BLaER1 treated with 17β-estradiol and CSF1 and Interleukin-3, amounts not matched to agents 10 nM and 100 nM (cell line): ENCODE measurements at regions not wholly inside any gene's neighbourhood (a gene's known extent, or its start where the extent isn't known, plus 50 kb on each side); places are given as distances from the start of the nearest gene placed in this dataset.

Experiments used
- H3K27ac ChIP-seq, 11 experiments: shearing (Covaris generic); formaldehyde crosslinking; 2 replicates each; pipeline ENCODE4 v1.8.1; 2022
- H3K27me3 ChIP-seq, 11 experiments: shearing (Covaris generic); formaldehyde crosslinking; 2 replicates each; pipeline ENCODE4 v1.8.1; 2022
- H3K36me3 ChIP-seq, 11 experiments: shearing (Covaris generic); formaldehyde crosslinking; 2 replicates each; pipeline ENCODE4 v1.8.1; 2022
- H3K4me1 ChIP-seq, 10 experiments: shearing (Covaris generic); formaldehyde crosslinking; 2 replicates each; pipeline ENCODE4 v1.8.1; 2022
- H3K4me2 ChIP-seq, 11 experiments: shearing (Covaris generic); formaldehyde crosslinking; 2 replicates each; pipeline ENCODE4 v1.8.1; 2022
- H3K4me3 ChIP-seq, 10 experiments: shearing (Covaris generic); formaldehyde crosslinking; 2 replicates each; pipeline ENCODE4 v1.8.1; 2022
- H3K9ac ChIP-seq, 11 experiments: shearing (Covaris generic); formaldehyde crosslinking; 2 replicates each; pipeline ENCODE4 v1.8.1; 2022
- H3K9me3 ChIP-seq, 11 experiments: shearing (Covaris generic); formaldehyde crosslinking; replicated peaks in 1 of 11; 2 replicates each; pipeline ENCODE4 v1.8.1; 2022
- H4K20me1 ChIP-seq, 11 experiments: shearing (Covaris generic); formaldehyde crosslinking; 2 replicates each; pipeline ENCODE4 v1.8.1; 2022
- Cebpa-rat ChIP-seq, 11 experiments: shearing (Covaris generic); IDR thresholded peaks; 2 replicates each; pipeline ENCODE4 v1.8.1; 2022

DNA sequence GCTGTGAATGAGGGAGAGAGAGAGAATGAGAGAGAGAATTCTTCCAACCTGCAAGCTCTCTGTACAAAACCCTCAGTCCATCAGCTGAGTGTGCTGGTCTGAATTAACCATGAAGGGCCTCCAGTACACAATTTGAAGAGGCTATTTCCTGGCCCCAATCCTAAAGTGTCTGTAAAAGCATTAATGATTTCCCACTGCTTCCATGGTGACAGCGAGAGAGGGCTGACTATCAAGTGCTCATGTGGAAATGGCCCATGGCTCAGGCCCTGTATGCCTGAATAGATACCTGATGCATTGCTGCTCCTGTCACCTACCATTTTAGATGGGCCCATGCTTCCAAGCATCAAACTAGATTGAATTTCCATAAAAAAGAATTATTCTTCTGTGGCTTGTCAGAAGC lies 592.4 kb downstream of the KIF4B start:
- Histone ChIP-seq H3K4me2 (no peak overlapping the region), H3K4me3 (no peak overlapping the region), H3K27ac (no peak overlapping the region), H3K9me3 (no peaks in the 10 kb centered on the region), H3K36me3 (no peaks in the 10 kb centered on the region), H3K27me3 (no peaks in the 10 kb centered on the region), H3K9ac (no peak overlapping the region), H3K4me1 (no peaks in the 10 kb centered on the region), H4K20me1 (no peaks in the 10 kb centered on the region)
- no peak for TF ChIP-seq Cebpa-rat (IDR thresholded peaks at IDR 0.05)

DNA sequence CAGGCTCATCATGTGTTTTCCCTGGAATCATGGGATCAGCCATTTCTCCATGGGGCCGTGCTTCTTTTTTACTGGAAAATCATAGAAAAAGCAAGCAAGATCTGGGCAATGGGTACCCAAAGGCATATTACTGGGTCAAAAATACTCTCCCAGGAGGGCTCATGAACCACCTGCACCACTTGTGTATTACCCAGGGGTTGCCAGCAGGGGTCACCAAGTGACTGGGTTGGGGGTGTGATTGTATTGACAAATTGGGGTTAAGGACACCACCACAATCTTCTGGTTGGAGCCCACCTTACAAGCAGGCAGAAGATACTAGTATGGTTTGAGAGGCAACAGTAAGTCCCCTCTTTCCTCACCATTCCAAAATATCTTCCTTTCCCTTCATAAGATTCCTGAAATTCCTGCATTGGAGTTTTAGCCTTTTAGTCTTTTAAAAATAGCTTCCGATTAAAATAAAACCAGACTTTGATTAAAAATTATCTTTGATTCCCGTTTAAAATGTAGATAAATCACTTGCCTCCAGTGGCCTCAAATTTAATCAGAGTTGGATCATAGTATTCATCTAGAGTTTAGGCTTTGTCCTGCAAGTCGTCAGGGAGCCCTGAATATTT lies 603.3 kb downstream of the KIF4B start:
- H3K9me3 ChIP-seq, result no peaks in the 10 kb centered on the region
- H3K4me1 ChIP-seq, result no peaks in the 10 kb centered on the region
- no peak overlapping the region for H3K4me2 ChIP-seq
- H3K36me3 ChIP-seq, result no peaks in the 10 kb centered on the region
- no peak overlapping the region for H3K27ac ChIP-seq
- no peak for TF ChIP-seq Cebpa-rat (IDR thresholded peaks at IDR 0.05)
- H3K9ac ChIP-seq, result no peak overlapping the region
- H3K27me3 ChIP-seq, result no peaks in the 10 kb centered on the region
- no peak overlapping the region for H3K4me3 ChIP-seq
- H4K20me1 ChIP-seq, result no peaks in the 10 kb centered on the region

DNA sequence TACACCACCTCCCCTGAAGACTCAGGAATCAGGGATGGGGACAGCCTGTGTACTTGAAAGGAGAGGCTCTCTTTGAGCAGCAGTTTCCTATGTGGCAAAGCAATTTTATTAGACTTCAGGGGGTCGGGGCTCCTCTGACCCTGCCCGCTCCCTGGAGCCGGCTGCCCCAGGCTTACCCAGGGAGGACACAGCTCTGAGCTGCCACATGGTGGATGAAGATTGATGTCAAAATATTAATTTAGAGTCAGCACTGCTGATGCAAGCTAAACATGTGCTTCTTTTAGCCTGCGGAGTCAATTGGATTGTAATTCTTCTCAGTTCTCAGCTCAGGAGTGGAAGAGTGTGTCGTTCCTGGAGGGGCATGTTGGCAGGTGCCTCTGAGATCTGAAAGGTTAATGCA lies 606.1 kb downstream of the KIF4B start:
- Histone ChIP-seq H3K27me3 (no peaks in the 10 kb centered on the region), H3K27ac (no peak overlapping the region), H3K4me1 (no peaks in the 10 kb centered on the region), H3K36me3 (no peaks in the 10 kb centered on the region), H3K4me2 (no peak overlapping the region), H3K4me3 (no peak overlapping the region), H3K9me3 (no peaks in the 10 kb centered on the region), H3K9ac (no peak overlapping the region), H4K20me1 (no peaks in the 10 kb centered on the region)
- no peak for TF ChIP-seq Cebpa-rat (IDR thresholded peaks at IDR 0.05)

DNA sequence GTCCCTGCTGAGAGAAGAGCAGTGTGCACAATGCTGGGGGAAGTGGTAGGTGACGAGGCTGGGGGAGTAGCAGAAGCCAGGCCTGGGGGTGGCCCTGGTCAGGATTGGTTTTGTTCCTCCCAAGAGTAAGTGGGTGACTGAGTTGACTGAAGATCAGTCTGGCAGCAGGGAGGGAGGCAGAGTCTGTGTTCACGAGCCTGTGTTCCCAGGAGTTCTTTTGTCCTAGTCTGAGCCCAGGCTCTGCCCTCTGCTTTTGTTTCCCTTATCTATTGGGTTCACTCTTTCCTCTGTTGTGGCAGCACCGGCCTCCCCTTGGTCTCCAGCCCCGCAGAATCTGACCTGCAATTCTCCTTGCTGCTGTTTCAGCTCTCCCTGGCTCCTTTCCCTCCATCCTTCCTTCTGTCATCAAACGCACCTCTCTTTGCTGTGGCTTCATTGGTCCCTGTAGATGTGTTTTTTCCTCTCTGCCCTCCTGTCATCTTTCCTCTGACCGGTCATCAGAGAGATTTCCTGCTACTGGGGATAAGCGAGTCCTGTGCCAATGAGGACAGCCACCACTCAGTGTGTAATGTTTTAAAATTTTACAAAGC lies 607.4 kb downstream of the KIF4B start:
- Histone ChIP-seq H3K9me3 (no peaks in the 10 kb centered on the region), H3K4me3 (no peak overlapping the region), H3K27me3 (no peaks in the 10 kb centered on the region), H3K27ac (no peak overlapping the region), H3K4me2 (no peak overlapping the region), H3K4me1 (no peaks in the 10 kb centered on the region), H3K36me3 (no peaks in the 10 kb centered on the region), H3K9ac (no peak overlapping the region), H4K20me1 (no peaks in the 10 kb centered on the region)
- no peak for TF ChIP-seq Cebpa-rat (IDR thresholded peaks at IDR 0.05)

DNA sequence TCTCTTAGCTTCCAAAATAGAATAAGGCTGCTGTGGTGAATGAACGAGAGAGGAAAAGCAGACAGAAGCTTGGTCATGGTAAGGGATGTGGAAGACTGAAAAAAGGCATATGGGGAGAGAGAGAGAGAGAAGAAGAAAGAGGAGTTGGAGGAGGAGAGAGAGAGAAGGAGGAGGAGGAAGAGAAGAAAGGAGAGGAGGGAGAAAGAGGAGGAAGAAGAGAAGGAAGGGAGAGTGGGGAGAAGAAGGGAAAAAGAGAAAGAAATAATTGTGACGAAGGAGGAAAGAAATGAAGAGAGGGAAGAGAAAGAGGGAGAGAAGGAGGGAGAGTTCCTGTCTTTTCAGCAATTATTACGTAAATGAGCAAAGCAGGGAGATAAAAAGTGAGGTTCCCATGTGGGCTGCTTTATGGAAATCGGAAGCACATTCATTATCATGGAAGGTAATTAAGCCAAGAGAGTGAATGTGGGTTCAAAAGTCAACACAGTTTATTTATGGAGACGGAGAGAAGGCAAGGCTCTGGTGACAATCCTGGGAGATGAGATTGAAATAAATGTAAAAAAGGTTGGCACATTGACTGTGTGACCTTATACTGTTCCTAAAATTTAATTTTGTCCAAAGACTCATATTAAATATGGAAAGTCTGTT lies 611.2 kb downstream of the KIF4B start:
- Histone ChIP-seq H3K4me1 (no peaks in the 10 kb centered on the region), H3K4me3 (no peak overlapping the region), H3K9ac (no peak overlapping the region), H3K27ac (no peak overlapping the region), H3K9me3 (no peaks in the 10 kb centered on the region), H3K27me3 (no peaks in the 10 kb centered on the region), H3K36me3 (no peaks in the 10 kb centered on the region), H3K4me2 (no peak overlapping the region), H4K20me1 (no peaks in the 10 kb centered on the region)
- no peak for TF ChIP-seq Cebpa-rat (IDR thresholded peaks at IDR 0.05)

DNA sequence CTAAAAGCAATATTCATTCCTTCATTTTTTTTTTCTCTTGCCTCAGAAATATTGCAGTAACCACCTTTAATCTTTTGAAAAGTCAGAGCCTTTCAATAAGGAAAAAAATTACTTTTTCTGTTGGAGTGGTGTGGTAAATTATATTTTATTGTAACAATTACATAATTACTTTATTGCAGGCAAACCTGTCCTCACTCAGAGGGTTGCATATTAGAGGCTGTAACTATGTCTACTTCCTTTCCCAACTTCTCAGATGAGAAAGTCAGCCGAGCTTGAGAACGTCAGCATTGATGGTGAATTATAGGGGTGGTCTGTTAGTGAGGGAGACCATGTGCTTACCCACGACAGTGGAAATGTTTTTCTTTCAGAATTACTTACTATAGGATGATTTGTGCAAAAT lies 611.8 kb downstream of the KIF4B start:
- Histone ChIP-seq H3K9ac (no peak overlapping the region), H3K36me3 (no peaks in the 10 kb centered on the region), H3K27me3 (no peaks in the 10 kb centered on the region), H3K9me3 (no peaks in the 10 kb centered on the region), H3K4me2 (no peak overlapping the region), H3K4me3 (no peak overlapping the region), H3K27ac (no peak overlapping the region), H3K4me1 (no peaks in the 10 kb centered on the region), H4K20me1 (no peaks in the 10 kb centered on the region)
- no peak for TF ChIP-seq Cebpa-rat (IDR thresholded peaks at IDR 0.05)

DNA sequence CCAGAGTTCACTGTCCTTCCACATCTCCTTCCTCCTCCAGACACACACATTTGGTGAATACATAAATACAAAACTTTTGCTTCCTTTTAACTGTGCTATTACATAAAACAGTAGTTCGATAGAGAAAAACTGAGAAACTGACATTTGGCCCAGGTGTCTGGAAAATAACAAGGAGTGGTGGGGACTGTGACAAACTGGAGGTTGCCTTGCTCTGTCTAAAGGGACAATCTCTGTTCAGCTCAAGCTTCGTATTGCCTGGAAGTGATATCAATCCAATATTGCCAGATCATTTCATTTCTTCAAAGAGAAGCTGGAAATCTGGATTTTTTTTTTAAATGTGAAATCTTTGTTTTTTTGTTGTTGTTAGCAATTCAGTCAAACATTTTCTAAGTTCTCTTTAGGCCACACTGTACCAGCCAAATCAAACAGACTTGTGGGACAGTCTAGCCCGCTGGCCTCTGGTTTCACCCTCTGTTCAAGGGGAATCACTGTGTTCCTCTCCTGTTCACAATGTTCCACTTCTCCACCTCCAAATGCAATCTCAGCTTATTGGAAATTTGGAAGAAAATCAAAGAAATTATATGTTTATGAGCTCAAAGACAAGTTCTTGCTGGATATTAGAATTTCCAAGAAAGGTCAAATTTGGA lies 612.5 kb downstream of the KIF4B start:
- H3K4me3 ChIP-seq, result no peak overlapping the region
- H3K9me3 ChIP-seq, result no peaks in the 10 kb centered on the region
- no peak overlapping the region for H3K9ac ChIP-seq
- no peak overlapping the region for H3K4me2 ChIP-seq
- H3K27me3 ChIP-seq, result no peaks in the 10 kb centered on the region
- no peak for TF ChIP-seq Cebpa-rat (IDR thresholded peaks at IDR 0.05)
- no peaks in the 10 kb centered on the region for H3K36me3 ChIP-seq
- peaks cover 0 to 7% (median 0%) of the 10 kb centered on the region in 10 experiments; a peak in 4 of 20 replicates for H3K4me1 ChIP-seq
- no peak overlapping the region for H3K27ac ChIP-seq
- no peaks in the 10 kb centered on the region for H4K20me1 ChIP-seq

DNA sequence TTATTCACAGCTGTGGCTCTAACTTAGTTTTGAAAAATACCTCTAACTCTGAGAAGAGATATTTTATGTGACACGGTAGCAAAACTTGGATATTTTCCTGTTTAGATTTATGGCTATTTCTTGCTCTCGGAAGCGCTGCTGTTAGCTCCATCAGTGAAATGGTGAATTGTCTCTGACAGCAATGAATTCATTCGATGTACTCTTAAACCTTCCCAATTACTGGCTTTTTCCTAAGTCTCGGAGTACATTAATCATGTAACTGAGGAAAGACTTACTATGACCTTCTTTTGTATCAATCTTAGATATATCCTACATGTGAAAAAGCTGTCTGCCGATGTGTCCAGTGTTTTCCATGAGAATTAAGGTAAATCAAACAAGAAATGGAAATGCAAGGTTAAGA lies 613.0 kb downstream of the KIF4B start:
- no peak overlapping the region for H3K4me3 ChIP-seq
- H3K27me3 ChIP-seq, result no peaks in the 10 kb centered on the region
- H3K9ac ChIP-seq, result no peak overlapping the region
- no peaks in the 10 kb centered on the region for H4K20me1 ChIP-seq
- H3K36me3 ChIP-seq, result no peaks in the 10 kb centered on the region
- H3K27ac ChIP-seq, result no peak overlapping the region
- H3K9me3 ChIP-seq, result no peaks in the 10 kb centered on the region
- H3K4me1 ChIP-seq, result peaks cover 0 to 13% (median 0%) of the 10 kb centered on the region in 10 experiments; a peak in 4 of 20 replicates
- TF ChIP-seq Cebpa-rat (IDR thresholded peaks at IDR 0.05), result no peak
- H3K4me2 ChIP-seq, result no peak overlapping the region

DNA sequence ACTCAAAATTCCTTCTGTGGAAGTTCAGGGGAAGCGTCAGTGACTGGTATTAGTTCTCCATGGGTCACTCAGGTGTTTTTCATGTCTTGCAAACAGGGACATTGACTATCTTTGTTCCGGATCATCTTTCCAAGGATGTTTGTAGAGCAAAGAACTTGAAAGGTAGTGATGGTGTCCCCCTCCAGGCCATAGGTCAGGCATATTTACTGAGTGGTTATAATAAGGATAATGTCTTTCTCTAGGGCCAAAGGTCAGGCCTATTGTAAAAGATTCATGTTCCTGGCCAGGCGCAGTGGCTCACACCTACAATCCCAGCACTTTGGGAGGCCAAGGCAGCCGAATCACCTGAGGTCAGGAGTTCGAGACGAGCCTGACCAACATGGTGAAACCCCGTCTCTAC lies 614.8 kb downstream of the KIF4B start:
- H3K27ac ChIP-seq, result no peak overlapping the region
- H3K4me3 ChIP-seq, result no peak overlapping the region
- H3K4me2 ChIP-seq, result no peak overlapping the region
- peaks cover 5 to 12% (median 10%) of the 10 kb centered on the region in 11 experiments for H3K9me3 ChIP-seq
- no peak overlapping the region for H3K9ac ChIP-seq
- no peaks in the 10 kb centered on the region for H3K36me3 ChIP-seq
- H3K4me1 ChIP-seq, result peaks cover 0 to 17% (median 0%) of the 10 kb centered on the region in 10 experiments; a peak in 4 of 20 replicates
- H4K20me1 ChIP-seq, result no peaks in the 10 kb centered on the region
- TF ChIP-seq Cebpa-rat (IDR thresholded peaks at IDR 0.05), result no peak
- no peaks in the 10 kb centered on the region for H3K27me3 ChIP-seq
